Kidney capillary endothelial cell (primary cell): ENCODE measurements at regions not wholly inside any gene's neighbourhood (a gene's known extent, or its start where the extent isn't known, plus 50 kb on each side); places are given as distances from the start of the nearest gene placed in this dataset.

Experiments
- DNase-seq: peaks from one replicate; pipeline ENCODE4 v3.0.0-alpha.2; 2018; ENCODE audit warnings: low spot score

- DNase-seq = no peak
Observed at GRCh38 chr6:25012657-25013056, 76.9 kb upstream of the RIPOR2 start.

- DNase-seq = no peak
Observed at GRCh38 chr6:25013246-25013645, 77.5 kb upstream of the RIPOR2 start.

GRCh38 chr6:25014369-25014768 lies 78.6 kb upstream of the RIPOR2 start:
- DNase-seq = no peak

GRCh38 chr6:25014791-25015560 lies 79.2 kb upstream of the RIPOR2 start:
- DNase-seq = no peak

- DNase-seq = no peak
Observed at GRCh38 chr6:25016014-25016720, 80.4 kb upstream of the RIPOR2 start.

- DNase-seq = no peak
Observed at GRCh38 chr6:25017486-25017885, 81.7 kb upstream of the RIPOR2 start.

- DNase-seq = peak; percentile 45
Observed at GRCh38 chr6:25017932-25018567, 82.3 kb upstream of the RIPOR2 start.

- DNase-seq = no peak
Observed at GRCh38 chr6:25018568-25018954, 82.8 kb upstream of the RIPOR2 start.

- no peak for DNase-seq
Observed at GRCh38 chr6:25022140-25022553, 86.4 kb upstream of the RIPOR2 start.

- no peak for DNase-seq
Observed at GRCh38 chr6:25023781-25024180, 88.0 kb upstream of the RIPOR2 start.

GRCh38 chr6:25024821-25025220 lies 89.1 kb upstream of the RIPOR2 start:
- no peak for DNase-seq

- no peak for DNase-seq
Observed at GRCh38 chr6:25025248-25025918, 89.6 kb upstream of the RIPOR2 start.

- DNase-seq = no peak
Observed at GRCh38 chr6:25025919-25026301, 90.2 kb upstream of the RIPOR2 start.

GRCh38 chr6:25026723-25027122 lies 91.0 kb upstream of the RIPOR2 start:
- DNase-seq = no peak

GRCh38 chr6:25027221-25027916 lies 91.6 kb upstream of the RIPOR2 start:
- DNase-seq = no peak

GRCh38 chr6:25028328-25028727 lies 92.6 kb upstream of the RIPOR2 start:
- DNase-seq = no peak

GRCh38 chr6:25032934-25033333 lies 97.2 kb upstream of the RIPOR2 start:
- no peak for DNase-seq

- no peak for DNase-seq
Observed at GRCh38 chr6:25034431-25034921, 98.7 kb upstream of the RIPOR2 start.

- DNase-seq = no peak
Observed at GRCh38 chr6:25035174-25035511, 99.4 kb upstream of the RIPOR2 start.

- peak; percentile 22 for DNase-seq
Observed at GRCh38 chr6:25035512-25036435, 100.0 kb upstream of the RIPOR2 start.

- no peak for DNase-seq
Observed at GRCh38 chr6:25036461-25036860, 100.7 kb upstream of the RIPOR2 start.
